CMK (cell line): ENCODE measurements at regions not wholly inside any gene's neighbourhood (a gene's known extent, or its start where the extent isn't known, plus 50 kb on each side); places are given as distances from the start of the nearest gene placed in this dataset.

Source experiments
- DNase-seq: peaks from one replicate; pipeline ENCODE4 v3.0.0-alpha.2; 2010; ENCODE audit warnings: low read depth

GRCh38 chr2:111695441-111696007, 188.5 kb downstream of the ANAPC1 start:
- no peak for DNase-seq

GRCh38 chr2:111696226-111696625, 187.8 kb downstream of the ANAPC1 start:
- no peak for DNase-seq

DNA sequence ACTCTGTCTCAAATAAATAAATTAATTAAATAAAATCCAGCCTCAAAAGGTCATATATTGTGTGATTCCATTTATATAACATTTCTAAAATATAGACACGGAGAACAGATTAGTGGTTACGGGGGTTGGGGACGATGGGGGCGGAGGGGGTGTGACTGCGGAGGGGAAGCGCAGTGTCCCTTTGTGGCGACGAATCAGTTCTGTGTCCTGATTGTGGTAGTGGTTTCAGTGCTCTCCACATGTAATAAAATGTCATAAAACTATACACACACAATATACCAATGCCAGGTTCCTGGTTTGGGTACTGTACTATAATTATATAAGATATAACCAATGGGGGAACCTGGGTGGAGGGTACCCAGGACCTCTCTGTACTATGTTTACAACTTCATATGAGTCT, 186.4 kb downstream of the ANAPC1 start:
- no peak for DNase-seq

GRCh38 chr2:111698089-111698488, 185.9 kb downstream of the ANAPC1 start:
- no peak for DNase-seq

GRCh38 chr2:111698743-111699554, 185.0 kb downstream of the ANAPC1 start:
- peak; percentile 85 for DNase-seq

- no peak for DNase-seq
Observed at GRCh38 chr2:111701266-111701665, 182.7 kb downstream of the ANAPC1 start.

- DNase-seq, result no peak
Observed at GRCh38 chr2:111701798-111702118, 182.2 kb downstream of the ANAPC1 start.

DNA sequence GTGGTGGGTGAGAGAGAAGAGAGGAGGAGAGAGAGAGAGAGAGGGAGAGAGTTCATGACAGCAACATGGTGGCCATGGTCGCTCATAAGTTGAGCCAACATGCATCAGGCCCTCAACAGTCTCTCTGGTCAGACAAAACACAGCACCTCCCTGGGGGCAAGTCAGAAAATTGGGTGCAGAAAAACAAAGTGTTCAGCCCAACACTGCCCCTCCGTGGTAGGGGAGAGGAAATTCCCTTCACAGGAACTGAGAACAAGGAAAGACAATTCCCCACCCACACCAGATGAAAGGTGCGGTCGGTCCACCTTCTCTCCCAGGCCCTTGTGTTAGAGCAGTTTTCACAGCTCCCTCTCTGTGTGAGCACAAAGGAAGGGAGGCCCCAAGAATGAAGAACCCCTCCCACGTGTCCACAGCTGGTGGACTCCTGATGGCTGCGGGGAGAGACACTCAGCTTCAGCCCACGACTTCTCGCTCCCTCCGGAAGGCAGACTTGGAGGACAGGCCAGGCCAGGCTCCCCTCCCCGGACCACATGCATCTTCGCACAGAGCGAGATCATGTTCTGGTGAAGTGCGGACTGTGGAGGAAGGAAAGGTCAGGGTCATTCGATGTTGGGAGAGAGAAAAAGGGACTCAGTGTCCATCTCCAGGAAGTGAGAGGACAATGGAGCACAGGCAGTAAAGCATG, 181.7 kb downstream of the ANAPC1 start:
- peak; percentile 21 for DNase-seq

GRCh38 chr2:111702804-111703196, 181.2 kb downstream of the ANAPC1 start:
- DNase-seq, result no peak

- no peak for DNase-seq
Observed at GRCh38 chr2:111703759-111704158, 180.2 kb downstream of the ANAPC1 start.

- no peak for DNase-seq
Observed at GRCh38 chr2:111704246-111704645, 179.7 kb downstream of the ANAPC1 start.

- no peak for DNase-seq
Observed at GRCh38 chr2:111705239-111705638, 178.8 kb downstream of the ANAPC1 start.

- DNase-seq, result no peak
Observed at GRCh38 chr2:111705711-111706336, 178.2 kb downstream of the ANAPC1 start.

- DNase-seq, result no peak
Observed at GRCh38 chr2:111706481-111707001, 177.5 kb downstream of the ANAPC1 start.

DNA sequence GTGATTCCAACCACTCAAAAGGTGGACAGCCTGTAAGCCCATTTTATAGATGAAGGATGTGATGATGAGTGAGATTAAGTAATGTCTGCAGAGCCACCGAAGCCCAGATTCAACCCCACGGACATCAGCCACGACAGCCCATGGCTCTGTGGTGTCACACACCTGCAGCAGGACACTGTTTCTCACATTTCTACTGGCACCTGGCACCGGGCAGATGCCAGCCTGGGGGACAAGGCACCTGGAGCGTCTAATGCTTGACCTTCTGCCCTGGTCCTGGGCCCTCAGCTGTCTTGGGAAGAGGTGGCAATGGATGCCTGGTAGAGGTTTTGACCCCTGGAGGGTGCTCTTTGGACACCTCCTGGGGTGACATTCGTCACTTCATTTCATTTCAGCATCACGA, 176.3 kb downstream of the ANAPC1 start:
- DNase-seq, result no peak

GRCh38 chr2:111708476-111709180, 175.4 kb downstream of the ANAPC1 start:
- no peak for DNase-seq

DNA sequence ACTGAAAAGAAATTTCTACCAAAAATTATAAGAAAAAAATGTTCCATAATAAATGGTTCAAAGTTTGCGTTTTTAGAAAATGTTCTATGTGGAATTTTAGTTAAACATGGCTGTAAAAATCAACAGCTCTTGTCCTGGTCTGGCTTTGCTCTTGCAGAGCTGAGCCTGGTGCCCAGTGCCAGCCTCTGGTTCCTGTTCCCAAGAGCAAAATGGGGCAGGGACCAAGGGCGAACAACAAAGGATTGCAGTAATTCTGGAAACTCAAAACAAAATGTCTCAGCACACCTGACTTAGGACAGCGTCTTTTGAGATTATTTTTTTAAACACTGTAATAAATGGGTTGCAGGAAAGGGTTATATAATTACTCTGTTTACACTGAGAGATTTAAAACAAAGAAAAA, 174.7 kb downstream of the ANAPC1 start:
- DNase-seq, result no peak

DNA sequence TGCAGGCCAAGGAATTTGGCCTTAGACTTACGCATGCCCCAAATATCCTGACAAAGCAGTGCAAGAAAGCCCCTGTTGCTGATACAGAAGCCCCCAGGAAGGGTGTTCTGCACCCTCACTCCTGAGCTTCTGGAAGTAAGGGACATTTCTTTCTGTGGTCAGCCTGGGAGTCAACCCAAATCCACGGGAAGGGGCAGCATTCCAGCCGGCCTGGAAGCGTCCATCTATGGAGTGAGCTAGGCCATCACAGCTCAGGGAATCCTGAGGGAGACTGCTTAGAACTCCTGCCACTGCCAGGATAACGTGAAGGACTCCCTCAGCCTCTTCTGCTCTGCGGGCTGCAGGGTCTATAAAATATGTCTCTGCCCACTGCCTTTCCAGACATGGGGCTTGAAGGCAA, 173.9 kb downstream of the ANAPC1 start:
- DNase-seq, result no peak

GRCh38 chr2:111710613-111711012, 173.4 kb downstream of the ANAPC1 start:
- no peak for DNase-seq

DNA sequence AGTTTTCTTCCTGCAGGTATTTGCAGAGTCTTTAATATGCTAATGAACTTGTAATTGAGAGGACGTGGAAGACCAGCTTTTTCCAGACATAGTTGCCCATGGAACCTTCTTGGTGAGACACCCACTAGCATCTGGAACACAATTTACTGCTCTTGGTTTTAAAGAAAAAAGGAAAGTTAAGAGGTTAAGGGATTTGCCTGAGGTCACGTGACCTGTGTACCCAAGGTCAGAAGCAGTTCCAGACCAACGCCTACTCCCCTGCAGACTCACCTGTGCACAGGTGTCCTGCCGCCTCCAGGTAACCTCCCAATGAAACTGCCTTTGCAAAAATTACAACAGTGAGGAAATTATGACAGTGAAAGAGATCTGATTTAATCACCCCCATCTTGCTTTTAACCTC, 172.7 kb downstream of the ANAPC1 start:
- no peak for DNase-seq

DNA sequence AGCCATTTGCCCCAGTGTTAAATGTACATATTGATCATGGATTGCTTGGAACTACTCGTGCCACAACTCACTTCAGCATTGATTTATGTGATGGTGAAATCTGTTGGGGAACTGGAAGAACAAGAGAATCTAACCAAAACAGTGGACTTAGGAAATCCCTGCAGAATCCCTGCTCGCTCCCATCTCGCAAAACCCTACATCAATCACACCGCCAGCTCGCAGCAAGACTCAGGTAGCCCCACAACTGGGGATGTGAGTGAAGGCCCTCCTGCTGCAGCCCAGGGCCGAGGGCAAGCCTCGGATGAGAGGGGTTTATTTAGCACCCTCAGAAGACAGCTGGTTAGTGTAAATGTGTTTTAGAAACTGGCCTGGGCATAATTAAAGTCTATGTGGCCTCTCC, 171.6 kb downstream of the ANAPC1 start:
- DNase-seq, result no peak

- DNase-seq, result no peak
Observed at GRCh38 chr2:111712940-111713515, 171.0 kb downstream of the ANAPC1 start.
